PC-3 (cell line): ENCODE measurements at regions not wholly inside any gene's neighbourhood (a gene's known extent, or its start where the extent isn't known, plus 50 kb on each side); places are given as distances from the start of the nearest gene placed in this dataset.

Experiments used
- EZH2 ChIP-seq: fragments of 300-600 bp; sonication (generic); IDR thresholded peaks from one replicate; pipeline ENCODE4 v1.6.1; 2017; ENCODE audit warnings: antibody characterized with exemption, mild to moderate bottlenecking, low read length; ENCODE audit not compliant: unreplicated experiment
- TF ChIP-seq, protein P1 (sequence below): fragments of 300-600 bp; sonication (generic); conservative IDR thresholded peaks from 2 replicates; pipeline ENCODE4 v1.5.1; 2017; ENCODE audit warnings: antibody characterized with exemption, low read depth, mild to moderate bottlenecking, low read length

GRCh38 chr5:81912933-81913332 is 58.9 kb upstream of the ATG10 start:
- TF ChIP-seq, protein P1, sequence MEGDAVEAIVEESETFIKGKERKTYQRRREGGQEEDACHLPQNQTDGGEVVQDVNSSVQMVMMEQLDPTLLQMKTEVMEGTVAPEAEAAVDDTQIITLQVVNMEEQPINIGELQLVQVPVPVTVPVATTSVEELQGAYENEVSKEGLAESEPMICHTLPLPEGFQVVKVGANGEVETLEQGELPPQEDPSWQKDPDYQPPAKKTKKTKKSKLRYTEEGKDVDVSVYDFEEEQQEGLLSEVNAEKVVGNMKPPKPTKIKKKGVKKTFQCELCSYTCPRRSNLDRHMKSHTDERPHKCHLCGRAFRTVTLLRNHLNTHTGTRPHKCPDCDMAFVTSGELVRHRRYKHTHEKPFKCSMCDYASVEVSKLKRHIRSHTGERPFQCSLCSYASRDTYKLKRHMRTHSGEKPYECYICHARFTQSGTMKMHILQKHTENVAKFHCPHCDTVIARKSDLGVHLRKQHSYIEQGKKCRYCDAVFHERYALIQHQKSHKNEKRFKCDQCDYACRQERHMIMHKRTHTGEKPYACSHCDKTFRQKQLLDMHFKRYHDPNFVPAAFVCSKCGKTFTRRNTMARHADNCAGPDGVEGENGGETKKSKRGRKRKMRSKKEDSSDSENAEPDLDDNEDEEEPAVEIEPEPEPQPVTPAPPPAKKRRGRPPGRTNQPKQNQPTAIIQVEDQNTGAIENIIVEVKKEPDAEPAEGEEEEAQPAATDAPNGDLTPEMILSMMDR = no peak
- no peak for TF ChIP-seq EZH2
